Ishikawa (cell line): ENCODE measurements at regions not wholly inside any gene's neighbourhood (a gene's known extent, or its start where the extent isn't known, plus 50 kb on each side); places are given as distances from the start of the nearest gene placed in this dataset.

Source experiments
- CEBPB ChIP-seq: IDR thresholded peaks from 2 replicates; pipeline ENCODE4 v1.6.1; 2012
- CREB1 ChIP-seq: IDR thresholded peaks from 2 replicates; pipeline ENCODE4 v1.6.1; 2012; ENCODE audit warnings: low read depth
- EGR1 ChIP-seq: IDR thresholded peaks from 2 replicates; pipeline ENCODE4 v1.6.1; 2012
- EP300 ChIP-seq: IDR thresholded peaks from 2 replicates; pipeline ENCODE4 v1.6.1; 2012; ENCODE audit warnings: borderline replicate concordance
- FOXM1 ChIP-seq: IDR thresholded peaks from 2 replicates; pipeline ENCODE4 v1.6.1; 2012; ENCODE audit warnings: low read depth, borderline replicate concordance
- MAX ChIP-seq: IDR thresholded peaks from 2 replicates; pipeline ENCODE4 v1.6.1; 2012
- NFIC ChIP-seq: IDR thresholded peaks from 2 replicates; pipeline ENCODE4 v1.6.1; 2012
- RAD21 ChIP-seq: IDR thresholded peaks from 2 replicates; pipeline ENCODE4 v1.6.1; 2012; ENCODE audit warnings: low read depth
- REST ChIP-seq: IDR thresholded peaks from 2 replicates; pipeline ENCODE4 v1.6.1; 2012; ENCODE audit warnings: low read depth, mild to moderate bottlenecking
- TAF1 ChIP-seq: IDR thresholded peaks from 2 replicates; pipeline ENCODE4 v1.6.1; 2012; ENCODE audit warnings: low read depth, mild to moderate bottlenecking
- TCF12 ChIP-seq: IDR thresholded peaks from 2 replicates; pipeline ENCODE4 v1.6.1; 2012; ENCODE audit warnings: low read depth
- TEAD4 ChIP-seq: IDR thresholded peaks from 2 replicates; pipeline ENCODE4 v1.6.1; 2012
- USF1 ChIP-seq: IDR thresholded peaks from 2 replicates; pipeline ENCODE4 v1.6.1; 2012
- YY1 ChIP-seq: IDR thresholded peaks from 2 replicates; pipeline ENCODE4 v1.6.1; 2012; ENCODE audit warnings: low read depth
- ZBTB7A ChIP-seq: IDR thresholded peaks from 2 replicates; pipeline ENCODE4 v1.6.1; 2012; ENCODE audit warnings: low read depth

- TF ChIP-seq EGR1 (no peak), CEBPB (no peak), RAD21 (no peak), YY1 (no peak), REST (no peak), EP300 (no peak), MAX (no peak), TAF1 (no peak), USF1 (no peak), TEAD4 (no peak), CREB1 (no peak), TCF12 (no peak), NFIC (no peak), FOXM1 (no peak), ZBTB7A (no peak)
Observed at GRCh38 chr11:128302425-128303186, 284.8 kb downstream of the ETS1 start.

GRCh38 chr11:128301756-128302155, 285.6 kb downstream of the ETS1 start:
- TF ChIP-seq CREB1 (no peak), TCF12 (no peak), TAF1 (no peak), YY1 (no peak), NFIC (no peak), MAX (no peak), CEBPB (no peak), RAD21 (no peak), EGR1 (no peak), FOXM1 (no peak), EP300 (no peak), ZBTB7A (no peak), REST (no peak), USF1 (no peak), TEAD4 (no peak)

GRCh38 chr11:128300785-128301184, 286.6 kb downstream of the ETS1 start:
- TF ChIP-seq NFIC: no peak
- no peak for TF ChIP-seq EGR1
- no peak for TF ChIP-seq REST
- no peak for TF ChIP-seq MAX
- no peak for TF ChIP-seq CEBPB
- TF ChIP-seq TAF1: no peak
- TF ChIP-seq ZBTB7A: no peak
- TF ChIP-seq EP300: no peak
- TF ChIP-seq RAD21: no peak
- no peak for TF ChIP-seq FOXM1
- TF ChIP-seq TCF12: no peak
- no peak for TF ChIP-seq YY1
- TF ChIP-seq USF1: no peak
- no peak for TF ChIP-seq TEAD4
- TF ChIP-seq CREB1: no peak
